DMS114 treated with DMSO at 0.1 percent for 48 hours (cell line): ENCODE measurements at regions not wholly inside any gene's neighbourhood (a gene's known extent, or its start where the extent isn't known, plus 50 kb on each side); places are given as distances from the start of the nearest gene placed in this dataset.
"Not testable (repeated sequence)": the region's sequence is repeated elsewhere in the genome, so short reads cannot be mapped to it uniquely, and the experiment has no call there.

Experiments used
- DNase-seq: peaks from one replicate; lab custom pipeline; 2025; ENCODE audit not compliant: unreplicated experiment; lab: John Stamatoyannopoulos, UW

DNA sequence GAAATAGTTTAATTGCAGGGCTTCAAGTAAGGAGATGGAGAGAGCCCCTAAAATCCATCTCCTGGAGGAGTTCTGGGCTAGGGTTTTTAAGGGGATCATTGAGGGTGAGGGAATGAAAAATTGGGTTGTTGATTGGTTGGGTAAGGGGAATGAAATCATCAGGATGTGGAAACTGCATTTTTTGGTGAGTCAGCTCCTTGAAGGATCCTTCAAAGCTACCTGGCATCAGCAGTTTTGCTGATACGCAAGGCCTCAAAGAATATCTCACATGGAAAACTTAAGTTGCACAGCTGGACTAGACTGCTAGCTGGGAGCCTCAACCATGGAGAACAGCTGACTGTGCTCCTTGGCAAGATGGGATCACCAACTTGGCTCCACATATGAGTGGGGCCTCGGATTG, 136.7 kb downstream of the FGF10 start:
- DNase-seq = no peak

DNA sequence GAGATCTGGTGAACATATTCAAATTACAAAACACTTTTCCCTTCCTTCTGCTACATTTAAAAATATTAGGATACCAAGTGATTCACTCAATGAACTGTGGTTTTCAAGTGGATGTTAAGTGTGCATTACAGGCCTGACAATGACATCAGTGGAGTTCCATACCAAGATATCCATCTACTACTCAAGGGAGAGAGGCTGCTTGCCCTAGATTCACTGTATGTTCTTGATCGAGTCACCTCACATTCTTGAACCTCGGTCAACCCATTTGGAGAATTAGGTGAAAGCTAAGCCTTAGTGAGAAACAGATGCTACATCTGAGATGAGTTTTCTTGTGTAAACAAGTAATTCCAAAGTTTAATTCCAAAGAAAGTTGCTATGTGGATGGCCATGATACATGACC, 142.2 kb downstream of the FGF10 start:
- no peak for DNase-seq

DNA sequence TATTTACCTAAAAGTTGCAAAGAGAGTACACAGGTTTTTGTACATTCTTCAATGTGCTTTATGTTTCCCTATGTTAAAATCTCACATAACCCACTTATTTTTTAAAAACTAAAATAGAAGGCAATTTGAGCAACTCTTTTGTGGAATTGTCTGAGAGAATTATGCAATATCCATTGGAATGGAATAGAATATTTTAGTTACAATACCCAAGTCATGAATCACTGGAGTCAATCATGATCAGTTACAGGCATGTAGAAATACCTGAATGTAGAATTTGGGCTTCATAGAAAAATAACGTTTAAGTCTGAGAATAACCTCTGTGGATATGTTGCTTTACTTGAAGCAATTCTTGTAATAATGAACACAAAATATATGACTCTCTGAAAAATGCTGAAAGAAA, 143.3 kb downstream of the FGF10 start:
- DNase-seq = no peak

DNA sequence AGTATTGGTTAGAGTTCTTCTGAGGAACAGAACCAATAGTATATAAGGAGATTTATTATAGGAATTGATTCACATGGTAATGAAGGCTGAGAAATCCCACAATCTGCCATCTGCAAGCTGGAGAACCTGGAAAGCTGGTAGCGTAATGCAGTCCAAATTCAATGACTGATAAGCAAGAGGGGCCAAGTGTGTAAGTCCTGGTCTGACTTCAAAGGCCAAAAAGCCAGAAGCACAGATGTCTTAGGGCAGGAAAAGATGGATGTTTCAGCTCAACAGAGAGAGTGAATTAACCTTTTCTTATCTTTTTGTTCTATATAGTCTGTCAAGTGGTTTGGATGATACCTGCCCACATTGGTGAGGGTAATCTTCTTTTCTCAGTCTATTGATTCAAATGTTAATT, 146.4 kb downstream of the FGF10 start:
- no peak for DNase-seq

DNA sequence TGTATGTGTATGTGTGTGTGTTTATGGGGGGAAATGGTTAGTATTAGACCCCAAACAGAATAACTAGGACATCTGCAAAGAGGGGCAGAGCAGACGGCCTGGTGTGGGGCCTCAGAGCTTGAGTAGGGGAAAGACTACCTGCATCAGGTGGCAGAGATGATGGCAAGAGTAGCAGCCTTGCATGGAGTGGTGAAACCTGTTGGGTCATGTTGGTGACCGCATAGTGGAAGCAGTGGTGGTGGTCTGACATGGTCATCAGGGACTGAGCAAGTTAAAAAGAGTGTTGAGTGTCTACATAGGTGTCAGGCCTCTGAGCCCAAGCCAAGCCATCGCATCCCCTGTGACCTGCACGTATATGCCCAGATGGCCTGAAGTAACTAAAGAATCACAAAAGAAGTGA, 153.2 kb downstream of the FGF10 start:
- no peak for DNase-seq

DNA sequence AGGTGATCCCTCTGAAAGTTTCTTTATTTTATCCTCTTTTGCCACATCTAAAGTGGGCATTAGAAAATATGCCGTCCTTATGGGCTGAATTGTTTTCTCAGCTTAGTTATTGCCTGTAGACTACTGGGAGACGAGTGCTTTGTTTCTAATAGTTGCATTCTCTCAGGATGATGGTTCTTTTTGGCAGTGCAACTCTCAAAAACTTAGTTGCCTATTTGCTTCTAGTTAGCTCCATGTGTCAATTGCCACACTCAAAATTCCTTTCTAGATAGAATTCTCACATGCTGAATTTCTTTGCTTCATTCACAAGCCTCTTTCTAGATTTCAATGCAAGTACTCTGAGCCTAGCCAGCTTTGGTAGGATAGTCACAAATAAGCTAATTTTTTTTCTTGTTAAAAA, 155.5 kb downstream of the FGF10 start:
- DNase-seq = no peak

DNA sequence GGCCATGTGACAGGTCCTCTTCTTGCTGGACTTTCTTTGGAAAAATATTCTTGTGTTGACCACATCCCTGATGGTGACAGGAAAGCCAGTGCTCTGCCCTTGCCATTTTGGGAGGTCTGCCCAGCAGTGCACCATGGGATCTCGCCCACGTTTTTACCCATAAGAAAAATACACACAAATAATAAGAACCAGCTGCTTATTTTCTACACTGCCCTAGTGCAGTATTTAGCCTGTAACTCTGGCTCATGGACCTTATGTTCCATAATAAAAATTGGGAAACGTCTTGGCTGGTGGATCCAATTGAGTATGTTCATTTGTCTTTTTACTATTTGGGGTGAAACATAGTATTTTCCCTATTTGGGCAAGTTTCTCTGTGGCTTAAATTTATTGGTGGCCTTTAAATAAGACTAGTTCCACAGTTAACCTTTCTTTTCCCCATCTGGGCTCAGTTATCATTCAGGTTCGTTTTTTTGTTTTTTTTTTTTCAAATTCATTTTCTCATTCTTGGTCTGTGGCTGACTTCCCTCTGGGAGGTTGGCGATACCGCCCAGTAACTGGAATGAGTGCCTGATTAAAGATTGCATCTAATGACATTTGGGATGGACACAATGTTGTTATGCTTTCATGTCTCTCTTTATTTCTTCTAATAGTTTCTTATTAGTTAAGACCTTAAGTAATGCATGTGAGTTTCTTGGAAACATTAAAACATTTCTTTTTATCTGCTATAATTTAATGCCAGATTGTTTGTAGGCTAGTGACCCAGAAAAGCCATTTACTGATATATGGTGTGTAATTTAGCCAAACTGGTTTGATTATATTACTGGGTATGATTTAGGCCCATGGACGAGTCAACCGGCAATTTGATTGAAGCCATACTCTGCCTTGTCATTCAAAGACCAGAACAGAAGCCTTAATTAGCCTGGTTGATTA, 163.7 kb downstream of the FGF10 start:
- DNase-seq = no peak

DNA sequence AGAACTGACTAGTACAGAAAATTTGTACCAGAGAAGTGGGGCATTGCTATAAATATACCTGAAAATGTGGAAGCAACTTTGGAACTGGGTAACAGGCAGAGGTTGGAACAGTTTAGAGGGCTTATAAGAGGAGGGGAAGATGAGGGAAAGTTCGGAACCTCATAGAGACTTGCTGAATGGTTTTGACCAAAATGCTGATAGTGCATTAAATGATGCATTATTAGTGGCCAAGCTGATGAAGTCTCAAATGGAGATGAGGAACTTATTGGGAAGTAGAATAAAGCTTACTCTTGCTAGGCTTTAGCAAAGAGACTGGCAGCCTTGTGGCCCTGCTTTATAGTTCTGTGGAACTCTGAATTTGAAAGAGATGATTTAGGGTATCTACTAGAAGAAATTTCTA, 189.8 kb downstream of the FGF10 start:
- DNase-seq = no peak

DNA sequence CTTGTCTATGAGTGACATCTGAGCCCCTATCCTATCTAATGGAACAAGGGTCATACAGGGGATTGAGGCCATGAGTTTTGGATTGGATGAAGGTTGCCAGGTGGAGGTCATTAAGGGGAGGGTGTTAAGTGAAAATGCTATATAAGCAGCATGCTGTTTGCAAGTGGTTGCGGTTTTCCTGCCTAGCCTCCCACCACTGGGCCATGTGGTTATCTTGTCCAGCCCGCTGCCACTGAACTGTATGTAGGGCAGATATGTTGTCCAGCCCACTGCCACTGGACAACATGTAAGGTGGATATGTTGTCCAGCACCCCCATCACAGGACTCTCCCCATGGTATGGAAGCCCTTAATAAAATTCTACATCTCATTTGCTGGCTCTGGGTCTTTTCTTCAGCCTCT, 200.0 kb downstream of the FGF10 start:
- no peak for DNase-seq

DNA sequence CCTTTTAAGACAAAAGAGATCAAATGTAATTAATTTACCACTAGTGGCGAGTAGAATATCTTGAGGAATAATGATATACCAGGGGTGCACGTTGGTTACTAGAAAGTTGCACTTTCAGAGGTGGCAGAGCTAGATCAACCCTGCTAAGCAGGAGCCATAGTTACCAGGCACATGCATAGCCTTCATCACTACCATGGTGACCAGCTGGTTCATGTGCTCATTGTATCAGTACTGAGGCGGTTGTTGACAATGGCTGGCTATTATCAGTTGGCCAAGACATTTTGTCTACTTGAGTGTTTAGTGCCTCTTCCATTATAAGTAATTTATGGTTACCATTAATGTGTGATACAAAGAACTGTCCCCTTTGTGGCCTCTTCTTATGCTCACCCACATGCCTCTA, 201.2 kb downstream of the FGF10 start:
- DNase-seq = no peak

DNA sequence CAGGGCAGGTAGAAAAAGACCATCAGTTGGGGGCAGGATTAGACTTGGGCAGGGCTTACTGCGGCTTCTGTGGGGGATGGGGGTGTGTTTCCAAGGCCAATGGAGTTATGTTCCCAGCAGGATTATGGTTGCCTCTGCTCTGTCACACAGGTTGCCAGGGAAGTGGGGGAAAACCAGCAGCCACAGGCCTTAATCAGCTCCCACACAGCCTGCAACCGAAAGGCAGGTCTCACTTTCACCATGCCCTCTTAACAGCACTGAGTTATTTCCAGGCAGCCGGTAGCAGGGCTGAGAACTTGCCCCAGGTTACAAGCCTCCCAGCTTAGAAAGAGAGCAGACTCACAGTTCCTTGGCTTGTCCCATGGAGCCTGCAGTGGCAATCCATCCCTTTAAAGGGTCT, 205.5 kb downstream of the FGF10 start:
- DNase-seq = no peak

DNA sequence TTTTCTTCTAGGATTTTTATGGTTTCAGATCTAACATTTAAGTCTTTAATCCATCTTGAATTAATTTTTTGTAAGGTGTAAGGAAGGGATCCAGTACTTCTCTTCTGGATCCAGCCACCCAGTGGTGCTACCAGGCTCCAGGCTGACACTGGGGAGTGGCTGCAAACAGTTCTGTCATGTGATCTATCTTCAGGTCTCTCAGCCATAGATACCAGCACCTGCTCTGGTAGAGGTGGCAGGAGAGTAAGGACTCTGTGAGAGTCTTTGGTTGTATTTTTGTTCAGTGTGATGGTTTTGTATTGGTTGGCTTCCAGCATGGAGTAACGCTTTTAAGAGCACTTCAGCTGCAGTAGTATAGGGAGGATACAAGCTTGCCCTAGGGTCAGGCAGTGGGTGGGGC, 205.9 kb downstream of the FGF10 start:
- DNase-seq = no peak

DNA sequence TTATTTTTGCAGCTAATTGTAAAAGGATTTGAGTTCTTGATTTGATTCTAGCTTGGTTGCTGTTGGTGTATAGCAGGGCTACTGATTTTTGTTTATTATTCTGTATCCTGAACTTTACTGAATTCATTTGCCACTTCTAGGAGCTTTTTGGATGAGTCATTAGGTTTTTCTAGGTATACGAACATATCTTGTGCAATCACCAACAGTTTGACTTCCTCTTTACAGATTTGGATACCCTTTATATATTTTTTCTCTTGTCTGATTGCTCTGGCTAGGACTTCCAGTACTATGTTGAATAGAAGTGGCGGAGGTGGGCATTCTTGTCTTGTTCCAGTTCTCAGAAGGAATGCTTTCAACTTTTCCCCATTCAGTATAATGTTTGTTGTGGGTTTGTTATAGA, 210.8 kb downstream of the FGF10 start:
- DNase-seq = no peak

DNA sequence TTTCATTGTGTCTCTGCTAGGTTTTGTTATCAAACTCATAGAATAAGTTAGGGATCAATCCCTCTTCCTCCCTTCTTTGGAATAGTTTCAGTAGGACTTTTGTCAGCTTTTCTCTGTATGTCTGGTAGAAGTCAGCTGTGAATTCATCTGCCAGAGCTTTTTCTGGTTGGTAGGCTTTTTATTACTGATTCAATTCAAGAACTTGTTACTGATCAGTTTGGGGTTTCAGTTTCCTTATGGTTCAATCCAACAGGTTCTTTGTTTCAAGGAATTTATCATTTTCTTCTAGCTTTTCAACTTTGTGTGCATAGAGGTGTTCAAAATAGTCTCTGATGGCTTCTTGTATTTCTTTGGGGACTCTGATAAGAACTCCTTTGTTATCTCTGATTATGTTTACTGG, 221.7 kb downstream of the FGF10 start:
- DNase-seq = no peak

DNA sequence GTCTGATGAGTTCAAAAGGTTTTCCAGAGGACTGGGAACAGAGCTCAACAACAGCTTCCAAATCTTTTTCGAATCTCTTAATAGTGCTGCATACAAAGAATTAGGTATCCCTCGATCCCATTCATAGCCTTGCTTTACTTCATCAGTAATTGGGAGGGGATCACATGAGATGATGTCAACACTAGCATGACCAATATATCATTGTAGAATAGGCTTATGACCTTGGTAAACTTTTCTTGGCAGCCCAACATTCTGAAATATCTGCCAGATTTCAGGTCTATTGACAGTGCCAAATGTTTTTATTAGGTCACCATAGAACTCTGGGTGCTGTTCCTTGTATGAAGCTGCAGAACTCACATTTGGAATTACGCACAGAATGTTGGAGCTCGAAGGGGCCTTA, 228.9 kb downstream of the FGF10 start:
- DNase-seq = no peak

DNA sequence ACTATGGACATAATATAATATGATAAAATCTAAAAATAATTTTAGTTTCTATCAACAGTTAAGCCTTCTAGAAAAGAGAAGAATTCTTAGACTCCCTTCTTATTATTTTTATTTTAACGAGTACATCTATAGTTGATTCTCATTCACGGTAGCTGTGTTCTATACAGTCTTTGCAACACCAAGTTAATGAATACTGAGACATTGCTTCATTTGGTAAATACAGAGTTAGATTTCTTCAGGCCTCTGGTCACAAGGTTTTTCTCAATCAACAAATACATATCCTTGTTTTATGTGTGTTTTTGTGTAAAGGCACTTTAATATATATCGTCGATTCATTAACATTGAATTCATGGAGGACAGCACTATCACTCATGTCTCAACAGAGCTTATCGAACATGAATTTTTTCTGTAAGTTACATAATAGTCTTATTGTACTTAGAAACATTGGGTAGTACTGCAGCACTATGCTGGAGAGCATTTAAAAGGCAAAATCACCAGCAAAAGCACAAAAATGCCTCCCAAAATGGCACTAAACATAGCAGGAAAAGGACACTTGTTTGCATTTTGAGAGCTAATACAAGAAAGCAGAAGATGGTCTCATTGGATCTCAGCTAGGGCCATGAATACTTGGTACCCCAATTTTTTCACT, 239.0 kb downstream of the FGF10 start:
- DNase-seq = no peak

DNA sequence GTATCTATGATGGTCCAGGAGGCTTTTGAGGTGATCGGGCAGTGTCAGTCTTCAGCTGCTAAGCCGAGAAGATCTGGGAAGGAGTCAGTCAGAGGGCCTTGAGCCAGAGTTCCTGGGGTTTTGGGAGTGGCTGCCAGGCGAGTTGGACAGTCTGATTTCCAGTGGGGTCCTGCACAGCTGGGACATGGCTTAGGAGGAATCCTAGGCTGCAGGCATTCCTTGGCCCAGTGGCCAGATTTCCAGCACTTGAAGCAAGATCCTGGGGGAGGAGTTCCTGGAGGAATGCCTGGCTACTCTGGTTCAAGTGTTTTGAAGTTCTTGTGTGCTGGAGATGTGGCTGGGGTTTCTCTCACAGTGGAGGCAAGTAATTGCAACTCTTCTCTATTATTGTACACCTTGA, 271.3 kb downstream of the FGF10 start:
- DNase-seq = not testable (repeated sequence)

DNA sequence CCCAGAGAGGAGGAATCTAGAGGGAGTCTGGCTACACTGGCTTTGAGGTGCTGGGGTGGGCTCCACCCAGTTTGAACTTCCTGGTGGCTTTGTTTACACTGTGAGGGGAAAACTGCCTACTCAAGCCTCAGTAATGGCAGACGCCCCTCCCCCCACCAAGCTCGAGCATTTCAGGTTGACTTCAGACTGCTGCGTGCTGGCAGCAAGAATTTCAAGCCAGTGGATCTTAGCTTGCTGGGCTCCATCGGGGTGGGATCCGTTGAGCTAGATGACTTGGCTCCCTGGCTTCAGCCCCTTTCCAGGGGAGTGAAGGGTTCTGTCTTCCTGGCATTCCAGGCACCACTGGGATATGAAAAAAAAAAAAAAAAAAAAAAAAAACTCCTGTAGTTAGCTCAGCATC, 281.0 kb downstream of the FGF10 start:
- not testable (repeated sequence) for DNase-seq

DNA sequence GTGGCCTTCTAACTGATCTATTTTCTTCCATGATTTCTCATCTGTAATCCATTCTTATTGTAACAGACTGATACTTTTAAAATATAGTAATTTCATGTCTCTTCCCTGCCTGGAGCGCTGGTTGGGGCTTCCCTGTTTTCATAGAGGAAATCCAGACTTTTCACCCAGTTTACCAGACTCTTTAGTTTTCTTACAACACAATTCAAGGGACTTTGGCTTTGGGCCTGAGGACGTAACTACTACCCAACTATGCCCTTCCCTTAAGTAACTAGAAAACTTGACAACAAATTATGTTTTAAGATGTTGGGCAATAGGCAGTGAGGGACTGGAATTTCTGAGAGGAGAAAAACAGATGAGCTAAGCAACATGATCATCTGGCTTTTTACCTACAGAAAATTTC, 289.6 kb downstream of the FGF10 start:
- no peak for DNase-seq

DNA sequence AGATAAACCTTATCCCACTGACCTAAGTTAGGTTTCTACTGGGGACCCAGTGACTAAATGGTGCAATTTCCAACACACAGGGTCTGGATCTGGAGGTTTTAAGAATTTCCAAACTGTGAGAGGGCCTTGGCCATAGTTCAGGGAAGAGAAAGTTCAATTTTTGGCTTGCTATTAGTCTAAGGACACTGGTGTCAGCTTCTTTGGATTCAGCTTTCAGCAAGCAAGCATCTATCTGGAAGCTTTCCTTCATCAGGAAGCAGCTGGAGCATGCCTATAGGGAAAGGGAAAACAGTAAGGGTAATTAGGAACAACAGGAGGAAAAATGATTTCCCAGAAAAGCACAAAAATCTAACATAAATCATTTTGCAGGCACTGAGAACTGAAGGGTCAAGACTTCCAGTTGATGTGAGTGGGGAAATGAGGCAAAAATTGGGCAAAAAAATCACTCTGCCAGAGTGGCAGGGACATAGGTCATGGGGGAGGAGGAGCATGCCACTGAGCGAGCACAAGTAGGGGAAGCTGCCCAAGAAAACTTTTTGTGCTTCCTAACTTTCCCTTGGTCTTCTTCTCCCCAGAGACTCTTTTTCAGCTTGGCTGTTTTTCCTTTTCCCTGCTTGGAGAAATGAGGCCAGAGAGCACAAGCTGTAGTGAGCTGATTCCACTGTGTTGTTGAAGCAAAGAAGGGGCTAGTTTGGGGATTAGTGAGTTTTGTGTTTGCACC, 299.6 kb downstream of the FGF10 start:
- no peak for DNase-seq

DNA sequence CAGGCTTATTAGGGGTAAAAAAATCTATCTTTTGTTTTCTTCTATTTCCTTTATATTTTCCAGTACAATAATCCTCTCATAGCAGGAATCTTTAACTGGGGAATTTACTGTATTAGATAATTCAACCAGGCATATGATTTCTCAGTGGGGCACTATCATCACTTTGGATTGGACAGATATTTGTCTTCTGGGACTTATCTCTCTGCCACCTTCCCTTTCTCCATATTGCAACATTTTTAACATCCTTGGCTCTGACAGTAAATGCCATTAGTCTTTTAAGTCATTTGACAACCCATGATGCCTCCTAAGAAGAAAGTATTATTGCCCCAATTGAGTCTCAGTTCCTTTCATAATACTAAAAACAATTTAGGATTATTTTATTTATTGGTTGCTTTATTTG, 304.1 kb downstream of the FGF10 start:
- no peak for DNase-seq

DNA sequence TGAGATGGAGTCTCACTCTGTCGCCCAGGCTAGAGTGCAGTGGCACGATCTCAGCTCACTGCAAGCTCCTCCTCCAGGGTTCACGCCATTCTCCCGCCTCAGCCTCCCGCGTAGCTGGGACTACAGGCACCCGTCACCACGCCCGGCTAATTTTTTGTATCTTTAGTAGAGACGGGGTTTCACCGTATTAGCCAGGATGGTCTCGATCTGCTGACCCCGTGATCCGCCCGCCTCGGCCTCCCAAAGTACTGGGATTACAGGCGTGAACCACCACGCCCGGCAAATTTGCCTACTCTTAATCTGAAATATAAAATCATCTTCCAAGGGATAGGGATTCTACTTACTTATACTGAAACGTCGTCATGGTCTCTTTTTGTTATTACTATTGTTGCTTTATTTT, 314.7 kb downstream of the FGF10 start:
- DNase-seq = not testable (repeated sequence)
